Activated CD4-positive, CD25-positive, alpha-beta regulatory T cell (primary cell): ENCODE measurements at regions not wholly inside any gene's neighbourhood (a gene's known extent, or its start where the extent isn't known, plus 50 kb on each side); places are given as distances from the start of the nearest gene placed in this dataset.
"Not testable (repeated sequence)": the region's sequence is repeated elsewhere in the genome, so short reads cannot be mapped to it uniquely, and the experiment has no call there.

Experiments used
- DNase-seq, 4 experiments: peaks; one replicate each; lab custom pipeline; 2025; lab: John Stamatoyannopoulos, UW

GRCh38 chr3:5980475-5980874, 793.0 kb downstream of the EDEM1 start:
- no peak for DNase-seq

- no peak for DNase-seq
These were observed 807.1 kb downstream of the EDEM1 start for GRCh38 chr3:5994651-5995050.

GRCh38 chr3:6018456-6018855, 830.9 kb downstream of the EDEM1 start:
- DNase-seq: no peak

GRCh38 chr3:6022621-6023020, 835.1 kb downstream of the EDEM1 start:
- no peak for DNase-seq

DNA sequence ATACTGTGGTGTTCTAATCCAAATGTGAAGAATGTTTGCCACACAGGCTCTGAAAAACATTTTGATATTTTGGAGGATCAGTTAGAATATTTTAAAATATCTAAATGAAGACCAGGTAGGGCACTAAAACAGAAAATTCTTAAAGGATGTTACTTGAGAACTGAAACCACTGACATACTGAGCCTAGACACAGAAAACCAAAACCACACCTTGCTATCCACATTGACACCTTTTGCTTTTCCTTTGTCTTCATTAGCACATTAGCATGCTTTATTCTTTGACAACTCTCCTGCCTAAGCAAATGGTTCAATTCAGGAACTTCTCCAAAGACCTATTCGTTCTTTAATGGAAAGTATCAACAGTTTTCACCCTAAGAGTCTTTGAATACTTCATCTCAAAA, 835.9 kb upstream of the GRM7 start:
- no peak for DNase-seq

GRCh38 chr3:6030648-6031047, 830.3 kb upstream of the GRM7 start:
- DNase-seq: not testable (repeated sequence)

DNA sequence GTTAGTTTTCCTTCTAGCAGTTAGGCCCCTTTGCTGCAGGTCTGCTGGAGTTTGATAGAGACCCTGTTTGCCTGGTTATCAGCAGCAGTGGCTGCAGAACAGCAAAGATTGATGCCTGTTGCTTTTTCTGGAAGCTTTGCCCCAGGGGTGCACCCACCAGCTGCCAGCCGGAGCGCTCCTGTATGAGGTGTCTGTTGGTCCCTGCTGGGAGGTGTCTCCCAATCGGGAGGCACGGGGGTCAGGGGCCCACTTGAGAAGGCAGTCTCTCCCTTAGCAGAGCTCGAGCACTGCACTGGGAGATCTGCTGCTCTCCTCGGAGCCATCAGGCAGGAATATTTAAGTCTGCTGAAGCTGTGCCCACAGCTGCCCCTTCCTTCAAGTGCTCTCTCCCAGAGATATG, 825.3 kb upstream of the GRM7 start:
- DNase-seq: no peak

GRCh38 chr3:6039971-6040370, 820.9 kb upstream of the GRM7 start:
- DNase-seq: no peak

DNA sequence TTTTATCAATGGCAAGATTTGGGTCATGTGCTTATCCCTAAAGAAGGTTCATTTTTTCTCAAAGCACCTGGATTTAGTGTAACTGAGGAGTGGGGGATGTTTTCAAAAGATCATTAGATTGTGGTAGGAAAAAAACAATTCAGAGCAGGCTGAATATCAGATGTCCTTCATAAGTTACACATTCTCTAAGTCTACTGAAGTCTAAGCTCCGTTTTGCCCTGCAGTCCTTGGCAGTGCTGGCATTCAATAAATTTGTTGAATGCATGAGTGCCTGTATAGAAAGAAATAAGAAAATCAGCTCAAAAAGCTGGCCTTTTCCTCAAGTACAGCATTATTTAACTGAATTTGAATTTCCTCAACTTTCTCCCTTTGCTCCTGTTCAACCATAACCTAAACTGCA, 819.0 kb upstream of the GRM7 start:
- DNase-seq: no peak

GRCh38 chr3:6047016-6047415, 813.9 kb upstream of the GRM7 start:
- DNase-seq: no peak

GRCh38 chr3:6060251-6060650, 800.7 kb upstream of the GRM7 start:
- DNase-seq: no peak

DNA sequence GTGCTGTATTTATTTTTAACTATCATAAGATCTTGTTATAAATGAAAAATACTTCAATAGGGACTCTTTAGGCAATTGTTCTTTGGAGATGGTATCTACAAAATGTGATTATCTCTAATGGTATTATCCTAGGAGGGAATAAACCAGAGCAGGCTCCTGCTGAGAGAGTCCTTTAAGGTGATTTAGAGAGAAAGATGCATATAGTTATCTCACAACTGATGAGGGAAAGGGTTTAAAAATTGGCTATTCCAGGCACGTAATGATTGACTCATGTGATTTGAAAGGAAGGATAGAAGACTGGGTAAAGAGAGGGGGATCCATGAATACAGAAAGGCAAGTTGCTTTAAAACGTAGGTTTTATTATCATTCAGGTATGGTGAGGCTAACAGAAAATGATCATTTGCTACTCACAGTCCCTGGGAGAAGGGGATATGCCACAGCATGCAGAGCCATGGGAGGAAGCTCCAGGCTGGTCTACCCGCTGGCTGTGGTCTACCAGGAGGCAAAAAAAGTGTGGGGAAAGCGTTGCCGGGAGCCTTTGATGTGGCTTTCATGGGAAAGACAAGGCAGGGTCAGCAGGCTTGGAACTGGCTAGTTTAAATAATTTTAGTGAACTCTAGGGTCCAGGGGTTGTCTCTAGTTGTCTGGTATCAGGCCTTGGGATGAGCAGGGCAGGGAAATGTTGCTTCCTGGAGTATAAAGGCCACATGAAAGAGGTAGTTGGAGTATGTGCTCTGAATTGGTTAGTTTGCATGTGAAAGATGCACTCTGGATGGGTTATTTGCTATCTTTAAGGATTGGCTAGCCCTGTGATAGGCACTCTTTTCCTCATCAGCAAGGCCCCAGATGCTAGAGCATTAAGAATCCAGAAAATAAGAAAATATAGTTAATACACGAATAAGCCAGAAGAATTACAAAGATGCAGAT, 798.4 kb upstream of the GRM7 start:
- DNase-seq: no peak

DNA sequence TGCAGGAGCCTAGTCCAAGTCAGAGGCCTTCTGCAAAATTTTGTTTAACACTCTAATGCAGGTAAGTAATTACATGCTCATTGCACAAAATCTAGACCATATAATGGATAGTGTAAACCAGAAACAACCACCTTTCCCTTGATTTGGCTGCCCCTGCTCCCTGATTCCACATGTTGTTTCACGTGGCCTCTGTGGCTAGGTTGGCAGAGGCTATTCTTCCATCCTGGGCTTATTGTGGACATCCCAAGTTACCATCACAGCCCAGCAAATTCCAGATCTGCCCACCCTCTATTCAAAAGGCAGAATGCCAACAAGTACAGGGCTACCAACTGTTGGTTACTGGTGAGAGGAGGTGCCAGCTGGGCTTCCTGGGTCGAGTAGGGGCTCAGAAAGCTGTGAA, 794.5 kb upstream of the GRM7 start:
- no peak for DNase-seq

DNA sequence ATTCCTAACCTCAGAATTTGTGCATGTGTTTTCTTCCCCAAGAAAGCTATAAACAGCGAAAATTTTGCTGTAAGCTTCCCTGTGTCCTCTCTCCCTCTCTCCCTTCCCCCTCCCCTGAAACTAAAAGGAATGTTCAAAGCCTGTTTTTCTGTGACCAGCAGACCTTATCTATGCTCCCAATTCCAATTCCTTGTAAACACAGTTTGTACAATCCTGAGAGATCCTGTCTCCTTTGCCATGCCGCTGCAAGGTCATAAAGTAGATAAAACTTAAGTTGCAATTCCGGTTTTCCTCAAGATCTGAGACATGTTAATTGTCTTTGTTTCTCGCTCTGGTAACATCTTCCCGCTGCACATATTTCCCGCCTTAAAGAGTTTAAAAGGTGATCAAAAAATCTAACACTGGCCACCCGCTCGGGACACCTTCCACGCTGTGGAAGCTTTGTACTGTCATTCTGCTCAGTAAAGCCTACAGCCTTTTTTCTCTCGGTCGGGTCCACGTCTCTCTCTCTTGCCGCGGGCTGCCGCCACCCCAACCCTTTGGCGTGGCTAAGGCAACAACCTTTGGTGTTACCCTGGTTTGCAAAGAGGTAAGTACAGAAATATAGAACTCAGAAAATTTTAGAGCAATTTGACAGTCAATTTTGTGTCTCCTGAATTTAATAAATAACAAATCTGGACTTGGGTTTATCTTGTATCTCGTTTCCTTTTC, 793.9 kb upstream of the GRM7 start:
- DNase-seq: not testable (repeated sequence)

- no peak for DNase-seq
These were observed 786.0 kb upstream of the GRM7 start for GRCh38 chr3:6074952-6075351.

DNA sequence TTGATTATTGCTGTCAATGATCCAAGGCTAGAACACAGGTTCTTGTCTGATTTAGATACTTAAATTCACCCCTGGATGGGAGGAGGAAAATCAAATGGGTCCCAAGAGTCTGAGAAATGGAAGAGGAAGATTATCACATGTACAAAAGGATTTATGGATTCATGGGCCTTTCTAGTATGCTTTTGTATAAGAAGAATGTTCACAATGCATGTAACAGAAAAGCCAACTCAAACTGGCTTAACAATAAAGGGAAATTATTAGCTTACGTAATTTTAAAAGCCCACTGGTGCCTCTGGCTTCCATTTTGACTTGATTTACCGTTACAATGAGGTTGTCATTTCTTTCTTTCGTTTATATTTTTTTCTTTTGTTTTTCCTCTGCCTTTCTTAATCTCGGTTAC, 782.5 kb upstream of the GRM7 start:
- no peak for DNase-seq

DNA sequence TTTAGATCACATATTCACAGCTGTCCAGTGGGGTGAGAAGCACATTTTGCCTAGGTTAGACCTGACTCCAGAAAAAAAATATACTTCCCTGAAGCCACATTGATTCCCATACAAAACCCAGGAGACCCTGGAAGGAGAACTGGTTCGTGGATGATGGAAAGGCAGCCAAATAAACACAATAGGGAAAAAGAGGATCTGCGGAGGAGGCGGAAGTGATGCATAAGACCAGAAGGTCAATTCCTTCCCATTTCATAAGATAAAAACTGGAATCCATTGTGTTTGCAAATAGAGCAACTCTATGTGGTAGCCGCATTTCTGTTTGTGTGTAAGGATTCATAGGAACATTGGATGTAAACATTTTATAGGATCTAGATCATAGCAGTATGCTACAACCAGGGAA, 781.9 kb upstream of the GRM7 start:
- no peak for DNase-seq

DNA sequence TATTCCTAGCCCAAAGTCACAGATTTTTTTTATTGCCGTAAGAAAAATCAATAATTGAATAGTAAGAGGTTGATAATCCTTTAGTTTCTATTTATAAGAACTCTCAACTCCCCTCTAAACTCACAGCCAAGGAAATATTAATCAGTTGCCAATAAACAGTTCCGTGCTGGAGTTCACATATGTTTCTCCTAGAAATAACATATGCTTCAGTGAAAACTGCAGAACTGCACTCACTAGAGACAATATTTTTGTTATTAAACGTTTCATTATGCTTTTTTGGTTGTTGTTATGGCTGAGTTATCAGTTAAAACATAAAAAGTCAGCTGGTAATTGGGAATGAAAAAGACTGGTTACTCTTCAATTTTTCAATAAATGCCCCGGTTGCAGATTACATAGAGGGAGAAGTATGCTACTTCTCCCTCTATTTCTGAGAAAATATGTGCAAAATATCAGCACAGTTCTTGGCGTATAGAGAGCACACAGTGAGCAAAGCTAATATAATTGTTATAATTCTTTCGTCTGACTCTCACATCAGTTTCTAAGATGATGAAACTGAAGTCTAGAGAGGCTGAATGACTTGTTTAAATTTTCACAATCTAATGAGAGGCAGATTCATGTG, 781.2 kb upstream of the GRM7 start:
- DNase-seq: no peak

- no peak for DNase-seq
These were observed 772.5 kb upstream of the GRM7 start for GRCh38 chr3:6088433-6088832.

DNA sequence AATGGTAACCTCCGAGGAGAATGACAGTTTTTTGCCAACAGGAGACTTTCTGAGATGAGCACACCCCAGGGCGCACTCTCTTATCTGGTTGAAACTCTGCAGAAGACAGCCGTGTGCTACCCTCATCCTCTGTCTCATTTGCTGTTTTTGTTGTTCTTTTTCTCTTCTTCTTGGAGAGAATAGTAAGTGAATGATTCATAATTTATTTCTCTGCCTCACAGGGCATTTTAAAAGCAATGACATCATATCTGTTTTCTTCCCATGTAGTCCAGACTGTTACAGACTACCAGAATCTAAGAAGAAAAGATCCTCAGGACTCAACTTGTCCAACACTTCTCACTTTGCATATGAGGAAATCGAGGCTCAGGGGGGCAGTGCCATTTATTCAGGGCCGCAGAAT, 771.1 kb upstream of the GRM7 start:
- no peak for DNase-seq

- no peak for DNase-seq
These were observed 769.7 kb upstream of the GRM7 start for GRCh38 chr3:6091262-6091661.

- no peak for DNase-seq
These were observed 765.9 kb upstream of the GRM7 start for GRCh38 chr3:6095006-6095405.

- DNase-seq: no peak
These were observed 763.9 kb upstream of the GRM7 start for GRCh38 chr3:6097021-6097420.
